ENCODE measurements at regions not wholly inside any gene's neighbourhood (a gene's known extent, or its start where the extent isn't known, plus 50 kb on each side); places are given as distances from the start of the nearest gene placed in this dataset.
"Not testable (repeated sequence)": the region's sequence is repeated elsewhere in the genome, so short reads cannot be mapped to it uniquely, and the experiment has no call there.

DNA sequence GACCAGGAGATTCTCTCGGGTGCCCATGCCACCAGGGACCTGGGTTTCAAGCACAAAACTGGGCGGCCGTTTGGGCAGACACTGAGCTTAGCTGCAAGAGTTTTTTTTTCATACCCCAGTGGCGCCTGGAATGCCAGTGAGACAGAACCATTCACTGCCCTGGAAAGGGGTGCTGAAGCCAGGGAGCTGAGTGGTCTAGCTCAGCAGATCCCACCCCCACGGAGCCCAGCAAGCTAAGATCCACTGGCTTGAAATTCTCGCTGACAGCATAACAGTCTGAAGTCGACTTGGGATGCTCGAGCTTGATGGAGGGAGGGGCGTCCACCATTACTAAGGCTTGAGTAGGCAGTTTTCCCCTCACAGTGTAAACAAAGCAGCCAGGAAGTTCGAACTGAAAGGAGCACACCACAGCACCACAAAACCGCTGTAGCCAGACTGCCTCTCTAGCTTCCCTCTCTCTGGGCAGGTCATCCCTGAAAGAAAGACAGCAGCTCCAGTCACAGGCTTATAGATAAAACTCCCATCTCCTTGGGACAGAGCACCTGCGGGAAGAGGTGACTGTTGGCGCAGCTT, 157.7 kb downstream of the GIPC2 start:
- not testable (repeated sequence) for H3K4me1 ChIP-seq (ENCODE audit: control insufficient read depth in 5 of 5, insufficient read depth in 5 of 5, low read length in 5 of 5); H3K9ac ChIP-seq (ENCODE audit: insufficient read depth in 1 of 2, low read length in 2 of 2); H3K27ac ChIP-seq (ENCODE audit: low read depth in 1 of 2, low read length in 1 of 2); H3K36me3 ChIP-seq (ENCODE audit: control insufficient read depth in 4 of 4, insufficient read depth in 4 of 4, low read length in 4 of 4); H3K4me3 ChIP-seq; ATAC-seq (ENCODE audit: insufficient read depth, low FRiP score); H3K27me3 ChIP-seq (ENCODE audit: control insufficient read depth in 3 of 3, insufficient read depth in 3 of 3, low read length in 2 of 3); H3K9me3 ChIP-seq (ENCODE audit: control insufficient read depth in 4 of 4, insufficient read depth in 3 of 4, low read length in 3 of 4); DNase-seq
- 69% methylated on average over 13 of the region's 13 CpGs for WGBS, 2 donors

DNA sequence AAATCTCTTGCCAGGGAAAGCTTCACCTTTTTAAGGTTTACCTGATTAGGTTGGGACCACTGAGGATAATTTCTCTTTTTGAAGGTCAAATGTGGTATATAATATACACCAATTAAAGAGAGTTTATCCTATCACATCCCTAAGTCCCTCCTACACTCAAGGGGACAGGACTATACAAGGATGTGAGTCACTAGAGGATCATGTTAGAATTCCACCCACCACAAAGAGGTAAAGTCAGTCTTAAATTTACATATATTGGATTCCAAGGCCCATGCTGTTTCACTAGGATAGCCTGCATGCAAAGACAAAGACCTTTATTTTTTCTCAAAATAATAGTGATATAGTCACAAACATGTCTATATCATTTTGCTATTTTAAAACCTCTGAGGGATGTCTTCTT, 164.4 kb downstream of the GIPC2 start:
- ATAC-seq (ENCODE audit: insufficient read depth, low FRiP score), result no peak
- H3K27ac ChIP-seq (ENCODE audit: low read depth in 1 of 2, low read length in 1 of 2), result no peak overlapping the region

DNA sequence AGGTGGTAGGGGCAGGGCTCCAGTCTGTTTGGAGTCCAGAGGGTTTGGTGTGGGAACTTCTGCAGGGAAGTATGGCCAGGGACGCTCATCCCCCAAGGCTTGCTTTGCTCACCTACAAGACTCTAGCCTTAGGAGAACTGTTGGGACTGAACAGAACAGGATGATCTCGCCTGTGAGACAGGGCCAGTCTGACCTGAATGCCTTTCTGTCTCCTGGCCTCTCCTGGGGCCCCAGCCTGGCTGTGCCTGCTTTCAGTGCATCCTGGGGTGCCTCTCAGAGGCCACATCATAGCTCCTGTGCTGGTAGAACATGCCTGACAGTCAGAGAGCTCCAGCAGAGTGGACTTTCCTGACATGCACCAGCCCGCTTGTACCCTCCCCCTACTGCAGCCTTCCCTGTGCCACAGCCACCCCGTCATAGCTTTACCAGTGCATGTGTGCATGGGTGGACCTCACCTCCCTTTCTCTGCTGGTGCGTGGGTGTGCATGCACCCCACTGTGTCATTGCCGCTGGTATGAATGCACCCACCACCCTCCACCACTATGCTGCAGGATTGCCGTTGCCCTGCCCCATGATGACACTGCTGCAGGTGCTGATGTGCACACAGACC, 165.8 kb downstream of the GIPC2 start:
- H3K27ac ChIP-seq (ENCODE audit: low read depth in 1 of 2, low read length in 1 of 2), result no peak overlapping the region
- H3K36me3 ChIP-seq (ENCODE audit: control insufficient read depth in 4 of 4, insufficient read depth in 4 of 4, low read length in 4 of 4), result no peaks in the 10 kb centered on the region
- H3K27me3 ChIP-seq (ENCODE audit: control insufficient read depth in 3 of 3, insufficient read depth in 3 of 3, low read length in 2 of 3), result no peaks in the 10 kb centered on the region
- H3K4me1 ChIP-seq (ENCODE audit: control insufficient read depth in 5 of 5, insufficient read depth in 5 of 5, low read length in 5 of 5), result no peaks in the 10 kb centered on the region
- H3K4me3 ChIP-seq, result no peak overlapping the region
- ATAC-seq (ENCODE audit: insufficient read depth, low FRiP score) (no peak), DNase-seq (no peak)
- H3K9me3 ChIP-seq (ENCODE audit: control insufficient read depth in 4 of 4, insufficient read depth in 3 of 4, low read length in 3 of 4), result peaks cover 0 to 13% (median 6%) of the 10 kb centered on the region in 4 donors
- TF ChIP-seq, protein P1, sequence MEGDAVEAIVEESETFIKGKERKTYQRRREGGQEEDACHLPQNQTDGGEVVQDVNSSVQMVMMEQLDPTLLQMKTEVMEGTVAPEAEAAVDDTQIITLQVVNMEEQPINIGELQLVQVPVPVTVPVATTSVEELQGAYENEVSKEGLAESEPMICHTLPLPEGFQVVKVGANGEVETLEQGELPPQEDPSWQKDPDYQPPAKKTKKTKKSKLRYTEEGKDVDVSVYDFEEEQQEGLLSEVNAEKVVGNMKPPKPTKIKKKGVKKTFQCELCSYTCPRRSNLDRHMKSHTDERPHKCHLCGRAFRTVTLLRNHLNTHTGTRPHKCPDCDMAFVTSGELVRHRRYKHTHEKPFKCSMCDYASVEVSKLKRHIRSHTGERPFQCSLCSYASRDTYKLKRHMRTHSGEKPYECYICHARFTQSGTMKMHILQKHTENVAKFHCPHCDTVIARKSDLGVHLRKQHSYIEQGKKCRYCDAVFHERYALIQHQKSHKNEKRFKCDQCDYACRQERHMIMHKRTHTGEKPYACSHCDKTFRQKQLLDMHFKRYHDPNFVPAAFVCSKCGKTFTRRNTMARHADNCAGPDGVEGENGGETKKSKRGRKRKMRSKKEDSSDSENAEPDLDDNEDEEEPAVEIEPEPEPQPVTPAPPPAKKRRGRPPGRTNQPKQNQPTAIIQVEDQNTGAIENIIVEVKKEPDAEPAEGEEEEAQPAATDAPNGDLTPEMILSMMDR (IDR thresholded peaks at IDR 0.05; ENCODE audit: control extremely low read depth, extremely low read depth), result no peak
- H3K9ac ChIP-seq (ENCODE audit: insufficient read depth in 1 of 2, low read length in 2 of 2), result no peak overlapping the region
- 87 to 93% methylated on average over 7 of the region's 7 CpGs for WGBS, 2 donors

More for the DNA sequence above, 164.4 kb downstream of the GIPC2 start:
- Histone ChIP-seq H3K9me3 (ENCODE audit: control insufficient read depth in 4 of 4, insufficient read depth in 3 of 4, low read length in 3 of 4) (peaks cover 0 to 13% (median 6%) of the 10 kb centered on the region in 4 donors), H3K27me3 (ENCODE audit: control insufficient read depth in 3 of 3, insufficient read depth in 3 of 3, low read length in 2 of 3) (no peaks in the 10 kb centered on the region), H3K9ac (ENCODE audit: insufficient read depth in 1 of 2, low read length in 2 of 2) (no peak overlapping the region), H3K4me1 (ENCODE audit: control insufficient read depth in 5 of 5, insufficient read depth in 5 of 5, low read length in 5 of 5) (no peaks in the 10 kb centered on the region), H3K36me3 (ENCODE audit: control insufficient read depth in 4 of 4, insufficient read depth in 4 of 4, low read length in 4 of 4) (no peaks in the 10 kb centered on the region), H3K4me3 (no peak overlapping the region)
- DNase-seq, result no peak
- TF ChIP-seq, protein P1 (IDR thresholded peaks at IDR 0.05; ENCODE audit: control extremely low read depth, extremely low read depth), result no peak

DNA sequence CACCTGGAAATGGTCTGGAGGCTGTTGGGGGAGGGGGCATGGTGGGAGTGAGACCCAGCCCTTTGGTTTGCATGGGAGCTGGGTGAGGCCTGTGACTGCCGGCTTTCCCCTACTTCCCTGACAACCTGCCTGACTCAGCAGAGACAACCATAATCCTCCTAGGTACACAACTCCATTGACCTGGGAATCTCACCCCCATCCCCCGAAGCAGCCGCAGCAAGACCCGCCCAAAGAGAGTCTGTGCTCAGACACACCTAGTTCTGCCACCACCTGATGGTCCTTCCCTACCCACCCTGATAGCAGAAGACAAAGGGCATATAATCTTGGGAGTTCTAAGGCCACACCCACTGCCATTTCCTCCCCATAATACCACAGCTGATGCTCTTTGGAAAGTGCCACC, 168.6 kb downstream of the GIPC2 start:
- no peak for DNase-seq
- no peak overlapping the region for H3K4me3 ChIP-seq
- H3K9me3 ChIP-seq (ENCODE audit: control insufficient read depth in 4 of 4, insufficient read depth in 3 of 4, low read length in 3 of 4), result peaks cover 0 to 13% (median 6%) of the 10 kb centered on the region in 4 donors
- 87% methylated on average over 4 of the region's 4 CpGs for WGBS, 2 donors
- H3K36me3 ChIP-seq (ENCODE audit: control insufficient read depth in 4 of 4, insufficient read depth in 4 of 4, low read length in 4 of 4), result no peaks in the 10 kb centered on the region
- H3K9ac ChIP-seq (ENCODE audit: insufficient read depth in 1 of 2, low read length in 2 of 2), result no peak overlapping the region
- TF ChIP-seq, protein P1 (IDR thresholded peaks at IDR 0.05; ENCODE audit: control extremely low read depth, extremely low read depth), result no peak
- H3K4me1 ChIP-seq (ENCODE audit: control insufficient read depth in 5 of 5, insufficient read depth in 5 of 5, low read length in 5 of 5), result no peaks in the 10 kb centered on the region
- H3K27ac ChIP-seq (ENCODE audit: low read depth in 1 of 2, low read length in 1 of 2), result no peak overlapping the region
- no peak for ATAC-seq (ENCODE audit: insufficient read depth, low FRiP score)
- H3K27me3 ChIP-seq (ENCODE audit: control insufficient read depth in 3 of 3, insufficient read depth in 3 of 3, low read length in 2 of 3), result no peaks in the 10 kb centered on the region
